AG10803 (cell line): ENCODE measurements at regions not wholly inside any gene's neighbourhood (a gene's known extent, or its start where the extent isn't known, plus 50 kb on each side); places are given as distances from the start of the nearest gene placed in this dataset.

Source experiments
- DNase-seq: peaks from one replicate; pipeline ENCODE4 v3.0.0; 2010; ENCODE audit warnings: low read depth
- H3K4me3 ChIP-seq: 2 replicates; pipeline ENCODE4 v1.5.1; 2011; ENCODE audit warnings: mild to moderate bottlenecking, low read length, control low read depth
- CTCF ChIP-seq: conservative IDR thresholded peaks from 2 replicates; pipeline ENCODE4 v1.5.1; 2011; ENCODE audit warnings: mild to moderate bottlenecking, low read length, control low read depth, inconsistent platforms

- TF ChIP-seq CTCF = no peak
- DNase-seq = no peak
- no peak overlapping the region for H3K4me3 ChIP-seq
Observed at GRCh38 chr12:107458990-107459389, 226.6 kb upstream of the PWP1 start.

GRCh38 chr12:107459641-107460040, 226.0 kb upstream of the PWP1 start:
- no peak for TF ChIP-seq CTCF
- no peak for DNase-seq
- H3K4me3 ChIP-seq = no peak overlapping the region

GRCh38 chr12:107461222-107461975, 224.2 kb upstream of the PWP1 start:
- no peak overlapping the region; the same call in none of the 2 replicates for H3K4me3 ChIP-seq
- peak; percentile 76 for DNase-seq
- no peak for TF ChIP-seq CTCF

- H3K4me3 ChIP-seq = no peak overlapping the region
- DNase-seq = no peak
- no peak for TF ChIP-seq CTCF
Observed at GRCh38 chr12:107462428-107463332, 222.9 kb upstream of the PWP1 start.

- TF ChIP-seq CTCF = no peak
- no peak overlapping the region for H3K4me3 ChIP-seq
- no peak for DNase-seq
Observed at GRCh38 chr12:107464644-107465043, 221.0 kb upstream of the PWP1 start.

- H3K4me3 ChIP-seq = no peak overlapping the region
- TF ChIP-seq CTCF = no peak
- DNase-seq = no peak
Observed at GRCh38 chr12:107465625-107466024, 220.0 kb upstream of the PWP1 start.
